RWPE2 (cell line): ENCODE measurements at regions not wholly inside any gene's neighbourhood (a gene's known extent, or its start where the extent isn't known, plus 50 kb on each side); places are given as distances from the start of the nearest gene placed in this dataset.

ENCODE experiments used
- ATAC-seq: fragments of 200-7000 bp; cut with Tn5 transposase; 3 replicates; pipeline ENCODE4 v1.9.1; 2021; ENCODE audit warnings: low read depth
- DNase-seq: peaks from one replicate; pipeline ENCODE4 v3.0.0-alpha.2; 2020; ENCODE audit warnings: low spot score
- H3K27ac ChIP-seq: fragments of 450-650 bp; 2 replicates; pipeline ENCODE4 v1.5.1; 2017; ENCODE audit warnings: mild to moderate bottlenecking; ENCODE audit not compliant: poor library complexity, severe bottlenecking
- H3K27me3 ChIP-seq: fragments of 250-450 bp; sonication (Bioruptor Pico); 2 replicates; pipeline ENCODE4 v1.5.1; 2021; ENCODE audit warnings: mild to moderate bottlenecking, moderate library complexity; ENCODE audit not compliant: insufficient read depth, poor library complexity, severe bottlenecking
- H3K36me3 ChIP-seq: fragments of 250-450 bp; sonication (Bioruptor Pico); 2 replicates; pipeline ENCODE4 v1.5.1; 2020; ENCODE audit warnings: low read depth, mild to moderate bottlenecking, moderate library complexity
- H3K4me1 ChIP-seq: fragments of 250-450 bp; sonication (Bioruptor Pico); 2 replicates; pipeline ENCODE4 v1.5.1; 2021; ENCODE audit warnings: mild to moderate bottlenecking, moderate library complexity; ENCODE audit not compliant: insufficient read depth, poor library complexity, severe bottlenecking
- H3K4me3 ChIP-seq: fragments of 250-450 bp; sonication (Bioruptor Pico); 2 replicates; pipeline ENCODE4 v1.5.1; 2021; ENCODE audit warnings: mild to moderate bottlenecking, moderate library complexity; ENCODE audit not compliant: severe bottlenecking
- H3K9me3 ChIP-seq: fragments of 250-450 bp; sonication (Bioruptor Pico); 2 replicates; pipeline ENCODE4 v1.5.1; 2021; ENCODE audit warnings: mild to moderate bottlenecking, moderate library complexity; ENCODE audit not compliant: severe bottlenecking
- CTCF ChIP-seq: fragments of 450-650 bp; IDR thresholded peaks from one replicate; pipeline ENCODE4 v1.5.1; 2017; ENCODE audit warnings: mild to moderate bottlenecking, moderate library complexity; ENCODE audit not compliant: poor library complexity, severe bottlenecking

GRCh38 chr2:236317938-236318396 lies 53.8 kb upstream of the ASB18 start:
- no peaks in the 10 kb centered on the region for H3K4me1 ChIP-seq
- TF ChIP-seq CTCF = no peak
- H3K27ac ChIP-seq = no peak overlapping the region
- H3K9me3 ChIP-seq = no peaks in the 10 kb centered on the region
- DNase-seq = no peak
- no peaks in the 10 kb centered on the region for H3K27me3 ChIP-seq
- ATAC-seq = no peak
- no peaks in the 10 kb centered on the region for H3K36me3 ChIP-seq
- H3K4me3 ChIP-seq = no peak overlapping the region

- TF ChIP-seq CTCF = no peak
- DNase-seq (no peak), ATAC-seq (no peak)
- H3K4me1 ChIP-seq = no peaks in the 10 kb centered on the region
- H3K4me3 ChIP-seq = no peak overlapping the region
- H3K36me3 ChIP-seq = no peaks in the 10 kb centered on the region
- H3K9me3 ChIP-seq = no peaks in the 10 kb centered on the region
- H3K27me3 ChIP-seq = no peaks in the 10 kb centered on the region
- no peak overlapping the region for H3K27ac ChIP-seq
Measured at GRCh38 chr2:236318401-236318800, 54.2 kb upstream of the ASB18 start.

GRCh38 chr2:236319036-236319435 lies 54.8 kb upstream of the ASB18 start:
- DNase-seq = no peak
- no peaks in the 10 kb centered on the region for H3K36me3 ChIP-seq
- no peak for ATAC-seq
- no peak overlapping the region for H3K27ac ChIP-seq
- no peaks in the 10 kb centered on the region for H3K4me1 ChIP-seq
- H3K27me3 ChIP-seq = no peaks in the 10 kb centered on the region
- H3K4me3 ChIP-seq = no peak overlapping the region
- H3K9me3 ChIP-seq = no peaks in the 10 kb centered on the region
- TF ChIP-seq CTCF = no peak

GRCh38 chr2:236321415-236321814 lies 57.2 kb upstream of the ASB18 start:
- DNase-seq (no peak), ATAC-seq (no peak)
- no peaks in the 10 kb centered on the region for H3K4me1 ChIP-seq
- H3K36me3 ChIP-seq = no peaks in the 10 kb centered on the region
- H3K27ac ChIP-seq = no peak overlapping the region
- H3K27me3 ChIP-seq = no peaks in the 10 kb centered on the region
- H3K9me3 ChIP-seq = no peaks in the 10 kb centered on the region
- no peak overlapping the region for H3K4me3 ChIP-seq
- TF ChIP-seq CTCF = no peak

GRCh38 chr2:236333417-236334121 lies 69.4 kb upstream of the ASB18 start:
- Histone ChIP-seq H3K36me3 (no peaks in the 10 kb centered on the region), H3K4me3 (no peak overlapping the region), H3K27me3 (peaks cover 4% of the 10 kb centered on the region), H3K27ac (no peak overlapping the region), H3K9me3 (no peaks in the 10 kb centered on the region), H3K4me1 (no peaks in the 10 kb centered on the region)
- DNase-seq = no peak
- ATAC-seq = no peak
- no peak for TF ChIP-seq CTCF
